Ovary (tissue), 3 donors: ENCODE measurements at regions not wholly inside any gene's neighbourhood (a gene's known extent, or its start where the extent isn't known, plus 50 kb on each side); places are given as distances from the start of the nearest gene placed in this dataset.

Experiments
- CTCF ChIP-seq, 3 donors: fragments of 450-650 bp in 2 of 3; fragments of 200-600 bp in 1 of 3; IDR thresholded peaks; one replicate each; pipeline versions ENCODE4 v1.5.1 to v1.8.0; 2016 to 2022; ENCODE audit warnings: antibody characterized with exemption in 3 of 3, mild to moderate bottlenecking in 1 of 3
- EP300 ChIP-seq: sonication (generic); formaldehyde crosslinking; IDR thresholded peaks from one replicate; pipeline ENCODE4 v1.6.1; 2017; ENCODE audit warnings: antibody characterized with exemption
- POLR2A ChIP-seq: fragments of 450-650 bp; IDR thresholded peaks from one replicate; pipeline ENCODE4 v1.6.1; 2017; ENCODE audit warnings: antibody characterized with exemption, mild to moderate bottlenecking, moderate library complexity
- donor health status: DM: no; HTN: no; CAD: no.

- no peak for TF ChIP-seq CTCF (IDR thresholded peaks at IDR 0.05)
- no peak for TF ChIP-seq POLR2A
- no peak for TF ChIP-seq EP300
Measured at GRCh38 chr6:165962366-165962765, 205.3 kb downstream of the TBXT start.
